Keratinocyte (primary cell): ENCODE measurements at regions not wholly inside any gene's neighbourhood (a gene's known extent, or its start where the extent isn't known, plus 50 kb on each side); places are given as distances from the start of the nearest gene placed in this dataset.

ENCODE experiments used
- DNase-seq: peaks from one replicate; pipeline ENCODE4 v3.0.0-alpha.2; 2011; ENCODE audit warnings: low read depth, missing footprints, low spot score
- FAIRE-seq: peaks from 2 replicates; lab custom pipeline; 2011; peaks lifted over from hg19 to GRCh38; lab: Jason Lieb, UNC
- H2AFZ ChIP-seq: 2 replicates; pipeline ENCODE4 v1.6.0; 2012; ENCODE audit warnings: low read length, control low read depth, inconsistent platforms; ENCODE audit not compliant: control insufficient read depth
- H3K27ac ChIP-seq: 2 replicates; pipeline ENCODE4 v1.5.1; 2011; ENCODE audit warnings: low read length; ENCODE audit not compliant: control insufficient read depth, insufficient read depth
- H3K27me3 ChIP-seq: 3 replicates; pipeline ENCODE4 v1.6.0; 2011; ENCODE audit warnings: low read length; ENCODE audit not compliant: control insufficient read depth, insufficient read depth; ENCODE audit errors: extremely low read depth
- H3K36me3 ChIP-seq, 2 experiments: 2 replicates in 1 of 2; 3 replicates in 1 of 2; pipeline ENCODE4 v1.5.1; 2011; ENCODE audit warnings: low read length in 2 of 2, mild to moderate bottlenecking in 1 of 2; ENCODE audit not compliant: control insufficient read depth in 2 of 2, insufficient read depth in 2 of 2; ENCODE audit errors: extremely low read depth in 1 of 2
- H3K4me1 ChIP-seq: 3 replicates; pipeline ENCODE4 v1.5.1; 2011; ENCODE audit warnings: low read length; ENCODE audit not compliant: control insufficient read depth, insufficient read depth; ENCODE audit errors: extremely low read depth
- H3K4me2 ChIP-seq: 3 replicates; pipeline ENCODE4 v1.6.0; 2011; ENCODE audit warnings: low read depth, low read length; ENCODE audit not compliant: control insufficient read depth, insufficient read depth; ENCODE audit errors: extremely low read depth
- H3K4me3 ChIP-seq, 3 experiments: fragments of 200-600 bp in 1 of 3; sonication (generic) in 1 of 3; 2 replicates in 2 of 3; 3 replicates in 1 of 3; pipeline ENCODE4 v1.5.1; 2011 to 2016; ENCODE audit warnings: low read length in 3 of 3, mild to moderate bottlenecking in 3 of 3, control low read depth in 2 of 3, inconsistent platforms in 1 of 3, low read depth in 1 of 3, mixed read lengths in 1 of 3, mixed run types in 1 of 3, moderate library complexity in 1 of 3; ENCODE audit not compliant: control insufficient read depth in 2 of 3, insufficient read depth in 2 of 3; ENCODE audit errors: extremely low read depth in 1 of 3
- H3K79me2 ChIP-seq: 2 replicates; pipeline ENCODE4 v1.6.0; 2012; ENCODE audit warnings: low read length; ENCODE audit not compliant: control insufficient read depth, insufficient read depth
- H3K9ac ChIP-seq: 3 replicates; pipeline ENCODE4 v1.6.0; 2011; ENCODE audit warnings: low read length; ENCODE audit not compliant: control insufficient read depth, insufficient read depth; ENCODE audit errors: extremely low read depth
- H3K9me1 ChIP-seq: 3 replicates; pipeline ENCODE4 v1.6.0; 2011; ENCODE audit warnings: low read length; ENCODE audit not compliant: control insufficient read depth, insufficient read depth; ENCODE audit errors: extremely low read depth
- H3K9me3 ChIP-seq: 2 replicates; pipeline ENCODE4 v1.5.1; 2012; ENCODE audit warnings: low read depth, low read length; ENCODE audit not compliant: control insufficient read depth
- H4K20me1 ChIP-seq: 3 replicates; pipeline ENCODE4 v1.6.0; 2011; ENCODE audit warnings: low read length; ENCODE audit not compliant: control insufficient read depth, insufficient read depth; ENCODE audit errors: extremely low read depth
- CTCF ChIP-seq, 3 experiments: IDR thresholded peaks in 1 of 3; conservative IDR thresholded peaks in 1 of 3; optimal IDR thresholded peaks in 1 of 3; 2 replicates in 2 of 3; 3 replicates in 1 of 3; pipeline versions ENCODE3 to v1.5.1; 2011; ENCODE audit warnings: low read length in 3 of 3, mild to moderate bottlenecking in 3 of 3, moderate library complexity in 2 of 3, control low read depth in 1 of 3, inconsistent platforms in 1 of 3; ENCODE audit not compliant: insufficient read depth in 2 of 3; ENCODE audit errors: extremely low read depth in 1 of 3
- EZH2 ChIP-seq: IDR thresholded peaks from one replicate; pipeline ENCODE4 v1.6.1; 2012; ENCODE audit warnings: inconsistent platforms, mild to moderate bottlenecking, low read length, moderate library complexity
- dilution Hi-C: fragments of 300-500 bp; cut with MboI; formaldehyde crosslinking; loops from one replicate; pipeline ENCODE4 v1.7.0; 2020; ENCODE audit warnings: low sequenced_read_pairs; ENCODE audit not compliant: extremely low pct_ligation_motif_present

GRCh38 chr4:181146051-181146450, 1097.2 kb upstream of the TENM3 start:
- Histone ChIP-seq H3K27ac (no peak overlapping the region), H3K4me3 (no peak overlapping the region), H4K20me1 (no peaks in the 10 kb centered on the region), H3K9me3 (no peaks in the 10 kb centered on the region), H2AFZ (no peak overlapping the region), H3K27me3 (no peaks in the 10 kb centered on the region), H3K4me1 (no peaks in the 10 kb centered on the region), H3K9me1 (no peaks in the 10 kb centered on the region), H3K4me2 (no peak overlapping the region), H3K9ac (no peak overlapping the region), H3K36me3 (no peaks in the 10 kb centered on the region), H3K79me2 (no peaks in the 10 kb centered on the region)
- TF ChIP-seq CTCF (optimal IDR thresholded peaks at IDR 0.05 in 1 of 3, IDR thresholded peaks at IDR 0.05 in 1 of 3, conservative IDR thresholded peaks at IDR 0.05 in 1 of 3; ENCODE audit: extremely low read depth in 1 of 3, insufficient read depth in 2 of 3, low read length in 3 of 3) (no peak), EZH2 (no peak)
- no peak for FAIRE-seq
- dilution Hi-C loops: no loop called here
- no peak for DNase-seq

- Histone ChIP-seq H3K4me1 (no peaks in the 10 kb centered on the region), H2AFZ (no peak overlapping the region), H3K4me3 (no peak overlapping the region), H3K9ac (no peak overlapping the region), H3K9me3 (no peaks in the 10 kb centered on the region), H3K27me3 (no peaks in the 10 kb centered on the region), H3K36me3 (no peaks in the 10 kb centered on the region), H4K20me1 (no peaks in the 10 kb centered on the region), H3K27ac (no peak overlapping the region), H3K4me2 (no peak overlapping the region), H3K9me1 (no peaks in the 10 kb centered on the region), H3K79me2 (no peaks in the 10 kb centered on the region)
- dilution Hi-C loops: no loop called here
- no peak for DNase-seq
- no peak for FAIRE-seq
- TF ChIP-seq CTCF (optimal IDR thresholded peaks at IDR 0.05 in 1 of 3, IDR thresholded peaks at IDR 0.05 in 1 of 3, conservative IDR thresholded peaks at IDR 0.05 in 1 of 3; ENCODE audit: extremely low read depth in 1 of 3, insufficient read depth in 2 of 3, low read length in 3 of 3): no peak
- no peak for TF ChIP-seq EZH2
Measured at GRCh38 chr4:181147416-181147951, 1095.7 kb upstream of the TENM3 start.
